ENCODE measurements at regions not wholly inside any gene's neighbourhood (a gene's known extent, or its start where the extent isn't known, plus 50 kb on each side); places are given as distances from the start of the nearest gene placed in this dataset.

- CTCF ChIA-PET = interaction anchor here (0.6 kb wide), 1 partner anchor 320 kb away, joined by 3 read pairs; no protein-coding TSS in a partner anchor
- TF ChIP-seq CTCF (IDR thresholded peaks at IDR 0.05; ENCODE audit: insufficient read depth, low read depth, low read length) = no peak
- Histone ChIP-seq H3K4me3 (ENCODE audit: low read depth, low read length) (no peak overlapping the region), H3K36me3 (ENCODE audit: control insufficient read depth, insufficient read depth, low read length) (no peaks in the 10 kb centered on the region), H3K27me3 (ENCODE audit: control insufficient read depth, insufficient read depth, low read length) (no peaks in the 10 kb centered on the region)
- POLR2A ChIA-PET = no interaction called here
- DNase-seq (ENCODE audit: low read depth) = no peak
Observed at GRCh38 chr3:82509951-82510603, 748.6 kb upstream of the GBE1 start.

- POLR2A ChIA-PET = no interaction called here
- TF ChIP-seq CTCF (IDR thresholded peaks at IDR 0.05; ENCODE audit: insufficient read depth, low read depth, low read length) = no peak
- CTCF ChIA-PET = no interaction called here
- DNase-seq (ENCODE audit: low read depth) = no peak
- no peaks in the 10 kb centered on the region for H3K36me3 ChIP-seq (ENCODE audit: control insufficient read depth, insufficient read depth, low read length)
- no peak overlapping the region for H3K4me3 ChIP-seq (ENCODE audit: low read depth, low read length)
- H3K27me3 ChIP-seq (ENCODE audit: control insufficient read depth, insufficient read depth, low read length) = no peaks in the 10 kb centered on the region
Observed at GRCh38 chr3:82509106-82509842, 747.8 kb upstream of the GBE1 start.

GRCh38 chr3:82506204-82506603 is 744.8 kb upstream of the GBE1 start:
- ChIA-PET CTCF (no interaction called here), POLR2A (no interaction called here)
- Histone ChIP-seq H3K4me3 (ENCODE audit: low read depth, low read length) (no peak overlapping the region), H3K27me3 (ENCODE audit: control insufficient read depth, insufficient read depth, low read length) (no peaks in the 10 kb centered on the region), H3K36me3 (ENCODE audit: control insufficient read depth, insufficient read depth, low read length) (no peaks in the 10 kb centered on the region)
- no peak for DNase-seq (ENCODE audit: low read depth)
- no peak for TF ChIP-seq CTCF (IDR thresholded peaks at IDR 0.05; ENCODE audit: insufficient read depth, low read depth, low read length)

- H3K27me3 ChIP-seq (ENCODE audit: control insufficient read depth, insufficient read depth, low read length) = no peaks in the 10 kb centered on the region
- no peaks in the 10 kb centered on the region for H3K36me3 ChIP-seq (ENCODE audit: control insufficient read depth, insufficient read depth, low read length)
- CTCF ChIA-PET = no interaction called here
- H3K4me3 ChIP-seq (ENCODE audit: low read depth, low read length) = no peak overlapping the region
- no peak for TF ChIP-seq CTCF (IDR thresholded peaks at IDR 0.05; ENCODE audit: insufficient read depth, low read depth, low read length)
- no peak for DNase-seq (ENCODE audit: low read depth)
- POLR2A ChIA-PET = no interaction called here
Observed at GRCh38 chr3:82505079-82505756, 743.8 kb upstream of the GBE1 start.

- no peaks in the 10 kb centered on the region for H3K36me3 ChIP-seq (ENCODE audit: control insufficient read depth, insufficient read depth, low read length)
- H3K4me3 ChIP-seq (ENCODE audit: low read depth, low read length) = no peak overlapping the region
- TF ChIP-seq CTCF (IDR thresholded peaks at IDR 0.05; ENCODE audit: insufficient read depth, low read depth, low read length) = no peak
- no peaks in the 10 kb centered on the region for H3K27me3 ChIP-seq (ENCODE audit: control insufficient read depth, insufficient read depth, low read length)
- CTCF ChIA-PET = interaction anchor here (0.7 kb wide), 1 partner anchor 436 kb away, joined by 3 read pairs; no protein-coding TSS in a partner anchor
- no peak for DNase-seq (ENCODE audit: low read depth)
- POLR2A ChIA-PET = no interaction called here
Observed at GRCh38 chr3:82498186-82498585, 736.7 kb upstream of the GBE1 start.
